Neural cell (in vitro differentiated cells): ENCODE measurements at regions not wholly inside any gene's neighbourhood (a gene's known extent, or its start where the extent isn't known, plus 50 kb on each side); places are given as distances from the start of the nearest gene placed in this dataset.

Experiments used
- H2AFZ ChIP-seq: fragments of 200-600, 300-800 bp; sonication (generic), shearing (Covaris generic); 2 replicates; pipeline ENCODE4 v1.6.0; 2014; ENCODE audit warnings: low read depth, mild to moderate bottlenecking, antibody characterized with exemption, low read length, moderate library complexity
- H3F3A ChIP-seq: fragments of 200-600 bp; shearing (Covaris generic); 2 replicates; pipeline ENCODE4 v1.6.1; 2016; ENCODE audit warnings: mild to moderate bottlenecking, moderate library complexity, mixed read lengths, antibody characterized with exemption, low read length; ENCODE audit not compliant: insufficient read depth, poor library complexity, severe bottlenecking
- H3K27ac ChIP-seq: fragments of 200-600, 300-800 bp; sonication (generic), shearing (Covaris generic); 2 replicates; pipeline ENCODE4 v1.5.1; 2014; ENCODE audit warnings: mild to moderate bottlenecking, low read length, moderate library complexity
- H3K27me3 ChIP-seq: fragments of 300-800, 200-600 bp; sonication (generic), shearing (Covaris generic); 2 replicates; pipeline ENCODE4 v1.6.0; 2014; ENCODE audit warnings: mild to moderate bottlenecking, low read depth, low read length, moderate library complexity; ENCODE audit not compliant: insufficient read depth
- H3K36me3 ChIP-seq: fragments of 300-800, 200-600 bp; sonication (generic), shearing (Covaris generic); 2 replicates; pipeline ENCODE4 v1.5.1; 2014; ENCODE audit warnings: mild to moderate bottlenecking, antibody characterized with exemption, low read length, moderate library complexity; ENCODE audit not compliant: insufficient read depth
- H3K4me2 ChIP-seq: fragments of 300-800, 200-600 bp; sonication (generic), shearing (Covaris generic); 2 replicates; pipeline ENCODE4 v1.6.0; 2014; ENCODE audit warnings: mild to moderate bottlenecking, low read length
- H3K4me3 ChIP-seq: fragments of 300-800, 200-600 bp; sonication (generic), shearing (Covaris generic); 2 replicates; pipeline ENCODE4 v1.5.1; 2014; ENCODE audit warnings: mild to moderate bottlenecking, low read length, moderate library complexity
- H3K79me2 ChIP-seq: fragments of 200-600 bp; shearing (Covaris generic); replicated peaks from 2 replicates; pipeline ENCODE4 v1.6.0; 2014; ENCODE audit warnings: mild to moderate bottlenecking, low read length, moderate library complexity; ENCODE audit not compliant: insufficient read depth
- H3K9ac ChIP-seq: fragments of 300-800, 200-600 bp; sonication (generic), shearing (Covaris generic); 2 replicates; pipeline ENCODE4 v1.6.1; 2016; ENCODE audit warnings: mild to moderate bottlenecking, low read length, mixed read lengths
- H3K9me2 ChIP-seq: fragments of 200-600 bp; shearing (Covaris generic); 2 replicates; pipeline ENCODE4 v1.6.1; 2016; ENCODE audit warnings: mild to moderate bottlenecking, low read length, mixed read lengths; ENCODE audit not compliant: insufficient read depth
- H3K9me3 ChIP-seq: fragments of 200-600, 300-800 bp; sonication (generic), shearing (Covaris generic); 2 replicates; pipeline ENCODE4 v1.6.1; 2016; ENCODE audit warnings: mild to moderate bottlenecking, mixed run types, low read length, moderate library complexity, mixed read lengths
- H4K20me1 ChIP-seq: fragments of 200-600 bp; shearing (Covaris generic); 2 replicates; pipeline ENCODE4 v1.6.1; 2016; ENCODE audit warnings: mild to moderate bottlenecking, mixed run types; ENCODE audit not compliant: insufficient read depth
- EP300 ChIP-seq: fragments of 450-650 bp; conservative IDR thresholded peaks from 2 replicates; pipeline ENCODE4 v1.6.1; 2014; ENCODE audit warnings: antibody characterized with exemption, mild to moderate bottlenecking, moderate library complexity; ENCODE audit not compliant: poor library complexity, severe bottlenecking
- EZH2 ChIP-seq: fragments of 200-600, 300-800 bp; shearing (Covaris generic), sonication (generic); IDR thresholded peaks from 2 replicates; pipeline ENCODE4 v1.6.1; 2014; ENCODE audit warnings: antibody characterized with exemption, low read length, borderline replicate concordance, mild to moderate bottlenecking; ENCODE audit not compliant: insufficient read depth, poor library complexity, severe bottlenecking
- MXI1 ChIP-seq: fragments of 450-650 bp; conservative IDR thresholded peaks from 2 replicates; pipeline ENCODE4 v1.6.1; 2014; ENCODE audit warnings: antibody characterized with exemption, mild to moderate bottlenecking; ENCODE audit not compliant: poor library complexity, severe bottlenecking
- POLR2AphosphoS5 ChIP-seq: IDR thresholded peaks from 2 replicates; pipeline ENCODE4 v1.6.1; 2012
- RAD21 ChIP-seq: fragments of 450-650 bp; conservative IDR thresholded peaks from 2 replicates; pipeline ENCODE4 v1.6.1; 2014; ENCODE audit warnings: antibody characterized with exemption, mild to moderate bottlenecking, moderate library complexity
- SMC3 ChIP-seq: fragments of 450-650 bp; conservative IDR thresholded peaks from 2 replicates; pipeline ENCODE4 v1.6.1; 2014; ENCODE audit warnings: antibody characterized with exemption, mild to moderate bottlenecking, moderate library complexity; ENCODE audit not compliant: poor library complexity
- TAF1 ChIP-seq: IDR thresholded peaks from 2 replicates; pipeline ENCODE4 v1.6.1; 2012; ENCODE audit warnings: low read depth
- TF ChIP-seq, protein P1 (sequence below): IDR thresholded peaks from 2 replicates; pipeline ENCODE4 v1.6.1; 2012; ENCODE audit warnings: borderline replicate concordance
- TF ChIP-seq, protein P2 (sequence below): fragments of 450-650 bp; IDR thresholded peaks from 2 replicates; pipeline ENCODE4 v1.5.1; 2014; ENCODE audit warnings: antibody characterized with exemption, mild to moderate bottlenecking, moderate library complexity; ENCODE audit not compliant: poor library complexity, severe bottlenecking

- Histone ChIP-seq H3K27ac (no peak overlapping the region), H3K27me3 (no peaks in the 10 kb centered on the region), H4K20me1 (no peaks in the 10 kb centered on the region), H3F3A (no peaks in the 10 kb centered on the region), H3K4me2 (no peak overlapping the region), H3K9me2 (no peaks in the 10 kb centered on the region), H3K36me3 (no peaks in the 10 kb centered on the region), H3K9ac (no peak overlapping the region), H3K9me3 (no peaks in the 10 kb centered on the region), H3K4me3 (no peak overlapping the region), H2AFZ (no peak overlapping the region), H3K79me2 (no peaks in the 10 kb centered on the region)
- TF ChIP-seq SMC3, result no peak
- no peak for TF ChIP-seq POLR2AphosphoS5
- TF ChIP-seq, protein P1, sequence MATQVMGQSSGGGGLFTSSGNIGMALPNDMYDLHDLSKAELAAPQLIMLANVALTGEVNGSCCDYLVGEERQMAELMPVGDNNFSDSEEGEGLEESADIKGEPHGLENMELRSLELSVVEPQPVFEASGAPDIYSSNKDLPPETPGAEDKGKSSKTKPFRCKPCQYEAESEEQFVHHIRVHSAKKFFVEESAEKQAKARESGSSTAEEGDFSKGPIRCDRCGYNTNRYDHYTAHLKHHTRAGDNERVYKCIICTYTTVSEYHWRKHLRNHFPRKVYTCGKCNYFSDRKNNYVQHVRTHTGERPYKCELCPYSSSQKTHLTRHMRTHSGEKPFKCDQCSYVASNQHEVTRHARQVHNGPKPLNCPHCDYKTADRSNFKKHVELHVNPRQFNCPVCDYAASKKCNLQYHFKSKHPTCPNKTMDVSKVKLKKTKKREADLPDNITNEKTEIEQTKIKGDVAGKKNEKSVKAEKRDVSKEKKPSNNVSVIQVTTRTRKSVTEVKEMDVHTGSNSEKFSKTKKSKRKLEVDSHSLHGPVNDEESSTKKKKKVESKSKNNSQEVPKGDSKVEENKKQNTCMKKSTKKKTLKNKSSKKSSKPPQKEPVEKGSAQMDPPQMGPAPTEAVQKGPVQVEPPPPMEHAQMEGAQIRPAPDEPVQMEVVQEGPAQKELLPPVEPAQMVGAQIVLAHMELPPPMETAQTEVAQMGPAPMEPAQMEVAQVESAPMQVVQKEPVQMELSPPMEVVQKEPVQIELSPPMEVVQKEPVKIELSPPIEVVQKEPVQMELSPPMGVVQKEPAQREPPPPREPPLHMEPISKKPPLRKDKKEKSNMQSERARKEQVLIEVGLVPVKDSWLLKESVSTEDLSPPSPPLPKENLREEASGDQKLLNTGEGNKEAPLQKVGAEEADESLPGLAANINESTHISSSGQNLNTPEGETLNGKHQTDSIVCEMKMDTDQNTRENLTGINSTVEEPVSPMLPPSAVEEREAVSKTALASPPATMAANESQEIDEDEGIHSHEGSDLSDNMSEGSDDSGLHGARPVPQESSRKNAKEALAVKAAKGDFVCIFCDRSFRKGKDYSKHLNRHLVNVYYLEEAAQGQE, result no peak
- TF ChIP-seq MXI1, result no peak
Measured at GRCh38 chr2:126370201-126370600, 285.8 kb upstream of the GYPC start.

GRCh38 chr2:126372406-126372805 lies 283.6 kb upstream of the GYPC start:
- Histone ChIP-seq H4K20me1 (no peaks in the 10 kb centered on the region), H3K9ac (no peak overlapping the region), H3K27me3 (no peaks in the 10 kb centered on the region), H3K27ac (no peak overlapping the region), H3K4me3 (no peak overlapping the region), H3K36me3 (no peaks in the 10 kb centered on the region), H2AFZ (no peak overlapping the region), H3K9me2 (no peaks in the 10 kb centered on the region), H3K4me2 (no peak overlapping the region), H3K9me3 (no peaks in the 10 kb centered on the region), H3K79me2 (no peaks in the 10 kb centered on the region), H3F3A (no peaks in the 10 kb centered on the region)
- TF ChIP-seq, protein P2, sequence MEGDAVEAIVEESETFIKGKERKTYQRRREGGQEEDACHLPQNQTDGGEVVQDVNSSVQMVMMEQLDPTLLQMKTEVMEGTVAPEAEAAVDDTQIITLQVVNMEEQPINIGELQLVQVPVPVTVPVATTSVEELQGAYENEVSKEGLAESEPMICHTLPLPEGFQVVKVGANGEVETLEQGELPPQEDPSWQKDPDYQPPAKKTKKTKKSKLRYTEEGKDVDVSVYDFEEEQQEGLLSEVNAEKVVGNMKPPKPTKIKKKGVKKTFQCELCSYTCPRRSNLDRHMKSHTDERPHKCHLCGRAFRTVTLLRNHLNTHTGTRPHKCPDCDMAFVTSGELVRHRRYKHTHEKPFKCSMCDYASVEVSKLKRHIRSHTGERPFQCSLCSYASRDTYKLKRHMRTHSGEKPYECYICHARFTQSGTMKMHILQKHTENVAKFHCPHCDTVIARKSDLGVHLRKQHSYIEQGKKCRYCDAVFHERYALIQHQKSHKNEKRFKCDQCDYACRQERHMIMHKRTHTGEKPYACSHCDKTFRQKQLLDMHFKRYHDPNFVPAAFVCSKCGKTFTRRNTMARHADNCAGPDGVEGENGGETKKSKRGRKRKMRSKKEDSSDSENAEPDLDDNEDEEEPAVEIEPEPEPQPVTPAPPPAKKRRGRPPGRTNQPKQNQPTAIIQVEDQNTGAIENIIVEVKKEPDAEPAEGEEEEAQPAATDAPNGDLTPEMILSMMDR, result no peak

- Histone ChIP-seq H3K9me2 (no peaks in the 10 kb centered on the region), H3F3A (no peaks in the 10 kb centered on the region), H3K27ac (no peak overlapping the region), H3K9me3 (no peaks in the 10 kb centered on the region), H3K27me3 (no peaks in the 10 kb centered on the region), H3K4me2 (no peak overlapping the region), H3K9ac (no peak overlapping the region), H3K4me3 (no peak overlapping the region), H4K20me1 (no peaks in the 10 kb centered on the region), H3K36me3 (no peaks in the 10 kb centered on the region), H3K79me2 (no peaks in the 10 kb centered on the region), H2AFZ (no peak overlapping the region)
- TF ChIP-seq TAF1, result no peak
- TF ChIP-seq, protein P2, result no peak
- TF ChIP-seq, protein P1, result no peak
- TF ChIP-seq SMC3, result no peak
- TF ChIP-seq POLR2AphosphoS5, result no peak
- no peak for TF ChIP-seq EZH2
- no peak for TF ChIP-seq EP300
- no peak for TF ChIP-seq MXI1
- TF ChIP-seq RAD21, result no peak
Measured at GRCh38 chr2:126378176-126378575, 277.8 kb upstream of the GYPC start.
